ENCODE measurements at regions not wholly inside any gene's neighbourhood (a gene's known extent, or its start where the extent isn't known, plus 50 kb on each side); places are given as distances from the start of the nearest gene placed in this dataset.

- H3K27ac ChIP-seq (ENCODE audit: control insufficient read depth, insufficient read depth, low read length): no peak overlapping the region
- FAIRE-seq (no peak), DNase-seq (ENCODE audit: low read depth, low spot score) (no peak)
- no peaks in the 10 kb centered on the region for H3K79me2 ChIP-seq (ENCODE audit: control insufficient read depth, insufficient read depth, low read length)
- H4K20me1 ChIP-seq (ENCODE audit: control insufficient read depth, extremely low read depth, insufficient read depth, low read length): no peaks in the 10 kb centered on the region
- dilution Hi-C loops (cut with MboI; ENCODE audit: extremely low pct_ligation_motif_present, low sequenced_read_pairs): no loop called here
- H3K4me3 ChIP-seq (ENCODE audit: control insufficient read depth in 2 of 3, extremely low read depth in 1 of 3, insufficient read depth in 2 of 3, low read depth in 1 of 3, low read length in 3 of 3): no peak overlapping the region
- no peak for TF ChIP-seq EZH2 (IDR thresholded peaks at IDR 0.05; ENCODE audit: low read length)
- TF ChIP-seq, protein P1, sequence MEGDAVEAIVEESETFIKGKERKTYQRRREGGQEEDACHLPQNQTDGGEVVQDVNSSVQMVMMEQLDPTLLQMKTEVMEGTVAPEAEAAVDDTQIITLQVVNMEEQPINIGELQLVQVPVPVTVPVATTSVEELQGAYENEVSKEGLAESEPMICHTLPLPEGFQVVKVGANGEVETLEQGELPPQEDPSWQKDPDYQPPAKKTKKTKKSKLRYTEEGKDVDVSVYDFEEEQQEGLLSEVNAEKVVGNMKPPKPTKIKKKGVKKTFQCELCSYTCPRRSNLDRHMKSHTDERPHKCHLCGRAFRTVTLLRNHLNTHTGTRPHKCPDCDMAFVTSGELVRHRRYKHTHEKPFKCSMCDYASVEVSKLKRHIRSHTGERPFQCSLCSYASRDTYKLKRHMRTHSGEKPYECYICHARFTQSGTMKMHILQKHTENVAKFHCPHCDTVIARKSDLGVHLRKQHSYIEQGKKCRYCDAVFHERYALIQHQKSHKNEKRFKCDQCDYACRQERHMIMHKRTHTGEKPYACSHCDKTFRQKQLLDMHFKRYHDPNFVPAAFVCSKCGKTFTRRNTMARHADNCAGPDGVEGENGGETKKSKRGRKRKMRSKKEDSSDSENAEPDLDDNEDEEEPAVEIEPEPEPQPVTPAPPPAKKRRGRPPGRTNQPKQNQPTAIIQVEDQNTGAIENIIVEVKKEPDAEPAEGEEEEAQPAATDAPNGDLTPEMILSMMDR (optimal IDR thresholded peaks at IDR 0.05 in 1 of 3, IDR thresholded peaks at IDR 0.05 in 1 of 3, conservative IDR thresholded peaks at IDR 0.05 in 1 of 3; ENCODE audit: extremely low read depth in 1 of 3, insufficient read depth in 2 of 3, low read length in 3 of 3): no peak
- no peak overlapping the region for H3K4me2 ChIP-seq (ENCODE audit: control insufficient read depth, extremely low read depth, insufficient read depth, low read depth, low read length)
- no peaks in the 10 kb centered on the region for H3K9me3 ChIP-seq (ENCODE audit: control insufficient read depth, low read depth, low read length)
- H3K36me3 ChIP-seq (ENCODE audit: control insufficient read depth in 2 of 2, extremely low read depth in 1 of 2, insufficient read depth in 2 of 2, low read length in 2 of 2): no peaks in the 10 kb centered on the region
- no peaks in the 10 kb centered on the region for H3K27me3 ChIP-seq (ENCODE audit: control insufficient read depth, extremely low read depth, insufficient read depth, low read length)
- H3K9me1 ChIP-seq (ENCODE audit: control insufficient read depth, extremely low read depth, insufficient read depth, low read length): no peaks in the 10 kb centered on the region
- no peak overlapping the region for H3K9ac ChIP-seq (ENCODE audit: control insufficient read depth, extremely low read depth, insufficient read depth, low read length)
- no peaks in the 10 kb centered on the region for H3K4me1 ChIP-seq (ENCODE audit: control insufficient read depth, extremely low read depth, insufficient read depth, low read length)
- no peak overlapping the region for H2AFZ ChIP-seq (ENCODE audit: control insufficient read depth, low read length)
Measured at GRCh38 chr18:71597219-71597618, 946.9 kb downstream of the CBLN2 start.

GRCh38 chr18:71583252-71583651 lies 960.9 kb downstream of the CBLN2 start:
- Histone ChIP-seq H3K9me3 (ENCODE audit: control insufficient read depth, low read depth, low read length) (no peaks in the 10 kb centered on the region), H3K9ac (ENCODE audit: control insufficient read depth, extremely low read depth, insufficient read depth, low read length) (no peak overlapping the region), H3K9me1 (ENCODE audit: control insufficient read depth, extremely low read depth, insufficient read depth, low read length) (no peaks in the 10 kb centered on the region), H3K4me2 (ENCODE audit: control insufficient read depth, extremely low read depth, insufficient read depth, low read depth, low read length) (no peak overlapping the region), H3K79me2 (ENCODE audit: control insufficient read depth, insufficient read depth, low read length) (no peaks in the 10 kb centered on the region), H3K4me1 (ENCODE audit: control insufficient read depth, extremely low read depth, insufficient read depth, low read length) (no peaks in the 10 kb centered on the region), H3K27ac (ENCODE audit: control insufficient read depth, insufficient read depth, low read length) (no peak overlapping the region), H3K36me3 (ENCODE audit: control insufficient read depth in 2 of 2, extremely low read depth in 1 of 2, insufficient read depth in 2 of 2, low read length in 2 of 2) (no peaks in the 10 kb centered on the region), H4K20me1 (ENCODE audit: control insufficient read depth, extremely low read depth, insufficient read depth, low read length) (no peaks in the 10 kb centered on the region), H3K4me3 (ENCODE audit: control insufficient read depth in 2 of 3, extremely low read depth in 1 of 3, insufficient read depth in 2 of 3, low read depth in 1 of 3, low read length in 3 of 3) (no peak overlapping the region), H2AFZ (ENCODE audit: control insufficient read depth, low read length) (no peak overlapping the region), H3K27me3 (ENCODE audit: control insufficient read depth, extremely low read depth, insufficient read depth, low read length) (no peaks in the 10 kb centered on the region)
- TF ChIP-seq, protein P1 (optimal IDR thresholded peaks at IDR 0.05 in 1 of 3, IDR thresholded peaks at IDR 0.05 in 1 of 3, conservative IDR thresholded peaks at IDR 0.05 in 1 of 3; ENCODE audit: extremely low read depth in 1 of 3, insufficient read depth in 2 of 3, low read length in 3 of 3): no peak
- no peak for TF ChIP-seq EZH2 (IDR thresholded peaks at IDR 0.05; ENCODE audit: low read length)
- dilution Hi-C loops (cut with MboI; ENCODE audit: extremely low pct_ligation_motif_present, low sequenced_read_pairs): no loop called here
- DNase-seq (ENCODE audit: low read depth, low spot score) (no peak), FAIRE-seq (no peak)
